GM20431 (cell line): ENCODE measurements at regions not wholly inside any gene's neighbourhood (a gene's known extent, or its start where the extent isn't known, plus 50 kb on each side); places are given as distances from the start of the nearest gene placed in this dataset.
"Not testable (repeated sequence)": the region's sequence is repeated elsewhere in the genome, so short reads cannot be mapped to it uniquely, and the experiment has no call there.

Experiments used
- in situ Hi-C: fragments of 300-500 bp; cut with MseI, MboI; formaldehyde crosslinking; loops from one replicate; pipeline ENCODE4 v1.15.0; 2020; ENCODE audit warnings: low sequenced_read_pairs; ENCODE audit not compliant: unreplicated experiment

GRCh38 chr2:126244937-126245336 lies 411.0 kb upstream of the GYPC start:
- in situ Hi-C loops = no loop called here

DNA sequence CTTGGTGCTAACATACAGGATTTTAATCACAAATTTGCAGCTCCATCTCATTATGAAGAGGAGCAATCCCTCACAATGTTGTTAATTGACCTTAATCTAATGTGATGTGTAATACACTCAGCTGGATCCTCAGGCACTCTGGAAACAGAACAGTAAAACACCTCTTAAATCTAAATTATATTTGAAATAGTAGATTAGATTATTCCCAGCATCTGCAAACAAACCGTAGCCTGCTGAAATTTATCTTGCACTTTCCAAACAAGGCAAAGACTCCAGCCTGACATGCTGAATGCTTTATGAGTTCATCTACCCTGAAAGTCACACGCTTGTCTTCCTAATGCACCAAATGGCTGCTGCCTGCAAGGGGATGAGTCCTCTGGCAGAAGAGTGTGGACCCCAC lies 402.3 kb upstream of the GYPC start:
- in situ Hi-C loops = no loop called here

- in situ Hi-C loops = no loop called here
These were observed 391.3 kb upstream of the GYPC start for GRCh38 chr2:126264625-126265024.

DNA sequence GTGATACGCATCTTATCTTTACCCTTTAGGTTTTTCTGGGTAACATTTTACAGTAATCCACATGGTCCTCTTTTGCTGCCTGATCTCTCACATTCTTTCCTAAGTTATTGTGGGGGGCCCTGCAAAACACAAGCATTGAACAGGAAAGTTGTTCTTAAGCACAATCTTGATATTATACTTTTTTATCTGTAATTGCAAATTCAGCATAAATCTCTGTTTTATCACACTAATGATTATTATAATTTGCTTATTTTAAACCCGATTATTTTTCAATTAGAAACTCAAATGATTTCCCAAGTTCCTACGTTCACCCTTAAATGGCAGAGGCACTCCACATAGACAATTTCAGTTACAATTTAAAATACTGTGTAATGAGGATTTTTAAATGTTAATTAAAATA lies 386.0 kb upstream of the GYPC start:
- in situ Hi-C loops = no loop called here

GRCh38 chr2:126270587-126270986 lies 385.4 kb upstream of the GYPC start:
- in situ Hi-C loops = no loop called here

GRCh38 chr2:126272401-126272800 lies 383.6 kb upstream of the GYPC start:
- in situ Hi-C loops = no loop called here

DNA sequence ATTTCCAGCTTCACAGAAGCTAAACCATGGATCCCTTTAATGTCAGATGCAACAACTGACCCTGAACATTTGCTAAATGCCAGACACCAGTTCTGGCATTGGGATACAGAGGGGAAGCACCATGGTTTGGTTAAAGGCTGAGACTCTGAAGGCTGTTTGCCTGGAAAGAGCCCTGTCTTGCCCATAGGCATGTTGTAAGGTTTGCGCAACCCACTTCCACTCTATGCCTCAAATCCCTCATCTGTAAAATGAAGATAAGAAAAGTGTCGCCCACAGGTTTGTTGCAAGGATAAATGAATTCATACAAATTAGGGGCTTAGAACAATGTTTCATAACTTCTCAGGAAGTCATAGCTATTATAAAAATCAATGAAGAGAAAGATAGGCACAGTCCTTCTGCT lies 380.9 kb upstream of the GYPC start:
- in situ Hi-C loops = no loop called here

DNA sequence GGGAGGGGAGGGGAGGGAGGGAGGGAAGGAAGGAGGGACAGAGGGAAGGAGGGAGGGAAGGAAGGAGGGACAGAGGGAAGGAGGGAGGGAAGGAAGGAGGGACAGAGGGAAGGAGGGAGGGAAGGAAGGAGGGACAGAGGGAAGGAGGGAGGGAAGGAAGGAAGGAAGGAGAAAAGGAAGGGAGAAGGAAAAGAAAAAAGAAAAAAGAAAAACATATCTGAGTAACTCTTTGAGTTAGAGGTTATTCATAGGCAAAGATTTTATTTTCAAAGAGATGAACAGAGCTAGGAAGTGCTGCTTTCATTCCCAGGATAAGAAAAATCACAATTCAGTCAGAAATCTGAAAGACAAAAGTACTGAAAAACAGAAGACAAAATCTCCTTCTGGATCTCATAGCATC lies 379.7 kb upstream of the GYPC start:
- in situ Hi-C loops = not testable (repeated sequence)

DNA sequence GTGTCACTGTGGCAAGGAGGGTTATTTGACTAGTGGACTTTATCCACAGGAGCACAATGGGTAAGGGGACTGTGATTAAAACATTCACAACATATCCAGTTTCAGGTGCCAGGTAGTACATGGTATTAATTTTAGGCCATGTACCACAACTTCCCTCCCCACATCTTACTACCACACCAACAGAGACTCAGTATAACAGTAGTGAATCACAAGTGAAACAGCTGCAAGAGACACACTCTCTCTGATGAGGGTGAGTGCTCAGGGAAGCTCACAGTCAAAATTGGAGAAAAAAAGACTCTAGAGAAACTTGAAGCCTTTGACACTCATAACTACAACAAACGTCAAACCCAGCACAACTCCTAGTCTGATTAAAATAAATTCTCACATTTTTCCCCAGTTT lies 367.6 kb upstream of the GYPC start:
- in situ Hi-C loops = no loop called here

DNA sequence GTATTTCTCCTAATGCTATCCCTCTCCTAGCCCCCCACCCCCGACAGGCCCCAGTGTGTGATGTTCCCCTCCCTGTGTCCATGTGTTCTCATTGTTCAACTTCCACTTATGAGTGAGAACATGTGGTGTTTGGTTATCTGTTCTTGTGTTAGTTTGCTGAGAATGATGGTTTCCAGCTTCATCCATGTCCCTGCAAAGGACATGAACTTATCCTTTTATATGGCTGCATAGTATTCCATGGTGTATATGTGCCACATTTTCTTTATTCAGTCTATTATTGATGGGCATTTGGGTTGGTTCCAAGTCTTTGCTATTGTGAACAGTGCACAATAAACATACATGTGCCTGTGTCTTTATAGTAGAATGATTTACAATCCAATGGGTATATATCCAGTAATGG lies 362.0 kb upstream of the GYPC start:
- in situ Hi-C loops = not testable (repeated sequence)

DNA sequence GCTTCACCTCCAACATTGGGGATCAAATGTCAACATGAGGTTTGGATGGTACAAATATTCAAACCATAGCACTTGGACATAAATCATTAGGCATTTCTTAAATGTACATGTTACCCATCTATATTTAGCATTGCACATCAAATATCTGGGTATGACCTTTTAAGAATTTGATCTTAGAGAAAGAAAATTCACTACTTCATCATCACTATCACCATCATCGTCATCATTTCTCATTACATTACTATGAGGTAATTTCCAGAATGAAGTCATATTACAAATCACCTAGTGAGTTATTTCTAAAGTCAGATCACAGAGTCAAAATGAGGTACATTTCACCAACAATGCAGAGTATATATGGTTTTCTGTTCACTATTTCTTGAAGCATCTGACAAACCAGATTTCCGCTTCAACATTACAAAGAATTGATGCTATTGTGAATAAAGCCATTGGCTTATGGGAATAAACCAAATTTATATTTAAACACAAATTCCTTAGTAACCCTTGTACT lies 356.4 kb upstream of the GYPC start:
- in situ Hi-C loops = no loop called here

GRCh38 chr2:126300348-126300747 lies 355.6 kb upstream of the GYPC start:
- in situ Hi-C loops = no loop called here

DNA sequence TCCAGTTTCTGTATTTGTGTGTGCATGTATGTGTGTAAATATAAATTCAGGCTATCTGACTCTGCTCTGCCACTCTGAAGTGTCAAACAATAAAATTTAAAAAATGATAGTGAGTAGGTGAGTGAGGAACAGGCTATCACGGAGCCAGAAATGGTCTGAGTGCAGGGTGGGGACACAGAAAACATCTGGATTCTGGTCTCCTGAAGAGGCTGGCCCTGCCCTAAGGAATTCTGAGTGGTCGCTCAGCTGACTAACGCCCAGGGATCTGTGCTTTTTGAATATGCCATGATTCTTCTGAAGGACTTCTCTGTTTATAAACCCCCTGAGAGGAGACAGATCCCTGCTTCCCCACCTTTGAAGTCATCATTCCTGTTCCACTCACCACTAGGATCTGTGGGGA lies 353.9 kb upstream of the GYPC start:
- in situ Hi-C loops = no loop called here

DNA sequence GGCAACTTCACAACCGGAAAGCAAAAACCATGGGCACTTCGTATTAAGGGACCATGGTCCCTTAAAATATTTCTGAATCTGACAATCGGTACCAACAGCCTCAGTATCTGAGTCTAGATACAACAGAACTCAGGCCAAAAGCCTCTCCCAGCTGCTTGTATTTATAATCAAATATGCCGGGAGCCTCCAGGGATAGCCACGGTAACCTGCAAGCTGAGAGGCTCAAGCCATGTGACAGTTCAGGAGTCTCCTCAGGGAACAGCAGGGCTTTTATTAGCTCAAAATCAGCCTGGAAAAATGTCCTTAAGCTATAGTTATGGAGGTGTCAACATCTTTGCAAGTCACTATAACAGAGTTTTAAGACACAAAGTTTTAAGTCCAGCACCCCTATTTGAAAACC lies 352.8 kb upstream of the GYPC start:
- in situ Hi-C loops = no loop called here

- in situ Hi-C loops = no loop called here
These were observed 351.8 kb upstream of the GYPC start for GRCh38 chr2:126304154-126304553.

DNA sequence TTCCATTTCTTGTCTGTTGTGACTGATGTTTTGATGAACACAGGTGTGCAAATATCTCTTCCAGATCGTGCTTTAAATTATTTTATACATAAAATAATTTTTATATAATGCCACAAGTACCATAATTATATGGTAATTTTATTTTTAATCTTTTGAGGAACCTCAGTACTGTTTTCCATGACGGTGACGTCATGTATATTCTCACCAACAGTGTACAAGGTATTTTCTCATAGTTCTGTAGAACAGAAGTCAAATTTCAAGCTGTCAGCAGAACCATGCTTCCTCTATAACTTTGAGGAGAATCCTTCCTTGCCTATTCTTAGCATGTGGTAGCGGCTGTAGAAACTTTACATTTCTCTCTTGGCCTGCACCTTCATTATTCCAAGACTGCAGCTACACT lies 349.4 kb upstream of the GYPC start:
- in situ Hi-C loops = no loop called here

- in situ Hi-C loops = no loop called here
These were observed 348.2 kb upstream of the GYPC start for GRCh38 chr2:126307740-126308139.

DNA sequence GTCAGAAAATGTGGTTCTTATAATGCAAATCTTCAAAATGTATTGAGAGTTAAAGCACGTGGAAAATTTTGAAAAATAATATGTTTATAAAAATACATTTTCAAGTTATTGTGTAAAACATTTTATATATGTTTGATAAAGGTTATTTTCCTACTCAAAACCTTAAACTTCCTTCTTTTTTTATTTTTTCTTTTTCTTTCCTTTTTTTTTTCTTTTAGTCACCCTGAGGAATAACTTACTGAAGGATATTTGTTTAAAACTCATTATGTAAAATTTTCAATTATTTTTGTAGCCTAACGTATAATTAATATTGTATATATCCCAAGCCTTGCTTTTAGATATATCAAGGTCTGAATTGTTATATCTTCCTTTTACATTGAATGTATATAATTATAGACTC lies 346.8 kb upstream of the GYPC start:
- in situ Hi-C loops = no loop called here

GRCh38 chr2:126312579-126312978 lies 343.4 kb upstream of the GYPC start:
- in situ Hi-C loops = no loop called here

DNA sequence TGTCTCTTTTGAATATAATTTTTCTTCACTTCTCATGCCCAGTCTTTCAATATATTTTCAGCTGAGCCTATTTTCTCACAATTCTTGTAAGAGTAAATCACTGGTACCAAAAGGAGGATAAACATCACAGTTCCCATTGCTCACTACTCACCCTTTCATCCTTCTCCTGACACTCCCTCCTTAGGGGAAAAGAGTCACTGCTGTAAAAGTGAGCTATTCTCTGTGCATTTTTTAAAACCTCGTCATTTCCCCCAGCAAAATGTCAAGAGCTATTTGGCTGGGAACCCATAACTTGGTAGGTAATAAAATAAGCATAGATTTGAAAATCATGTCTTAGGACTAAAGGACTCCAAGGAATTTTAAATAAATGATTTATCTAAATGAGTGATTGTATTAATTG lies 340.1 kb upstream of the GYPC start:
- in situ Hi-C loops = no loop called here

DNA sequence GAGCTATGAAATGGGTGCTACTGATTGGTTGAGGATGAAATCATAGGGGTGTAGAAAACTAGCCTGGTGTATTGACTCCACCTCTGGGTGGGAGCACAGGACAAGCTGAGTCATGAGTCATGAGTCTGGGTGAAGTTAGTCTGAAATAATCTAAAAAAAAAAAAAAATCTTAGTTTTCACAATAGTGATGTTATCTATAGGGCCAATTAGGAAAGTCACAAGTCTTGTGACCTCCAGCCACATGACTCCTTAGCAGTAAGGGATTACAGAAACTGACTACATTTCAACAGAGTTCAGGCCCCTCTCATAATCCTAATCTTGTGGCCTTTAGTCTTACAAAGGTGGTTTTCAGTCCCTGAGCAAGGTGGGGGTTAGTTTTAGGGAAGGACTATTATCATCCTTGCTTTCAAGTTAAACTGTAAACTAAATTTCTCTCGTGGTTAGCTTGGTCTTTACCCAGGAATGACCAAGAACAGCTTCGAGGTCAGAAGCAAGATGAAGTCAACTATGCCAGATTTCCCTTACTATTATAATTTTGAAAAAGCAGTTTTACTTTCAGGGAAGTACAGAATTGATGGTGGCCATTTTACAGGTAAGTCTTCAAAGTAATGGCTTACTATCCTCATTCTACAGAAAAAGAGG lies 338.0 kb upstream of the GYPC start:
- in situ Hi-C loops = no loop called here

DNA sequence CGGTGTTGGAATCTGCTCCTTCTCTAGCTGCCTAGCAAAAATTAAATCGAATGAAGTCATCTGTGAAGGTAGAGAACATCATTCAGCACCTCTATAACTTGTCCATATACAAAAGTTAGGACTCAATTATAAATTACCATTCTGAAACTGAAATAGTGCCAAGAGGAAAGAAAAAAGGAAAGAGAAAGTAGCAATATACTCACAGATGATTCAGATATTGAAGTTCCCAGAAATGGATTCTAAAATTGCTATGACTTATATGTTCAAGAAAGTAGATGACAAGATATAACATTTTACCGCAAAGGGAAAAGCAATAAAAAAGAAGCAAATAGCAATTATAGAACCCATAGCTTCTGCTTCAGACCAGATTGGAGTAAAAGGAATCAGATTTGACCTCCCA lies 333.6 kb upstream of the GYPC start:
- in situ Hi-C loops = no loop called here

- in situ Hi-C loops = no loop called here
These were observed 330.8 kb upstream of the GYPC start for GRCh38 chr2:126325202-126325601.
